Endothelial cell (in vitro differentiated cells): ENCODE measurements at regions not wholly inside any gene's neighbourhood (a gene's known extent, or its start where the extent isn't known, plus 50 kb on each side); places are given as distances from the start of the nearest gene placed in this dataset.
"Not testable (repeated sequence)": the region's sequence is repeated elsewhere in the genome, so short reads cannot be mapped to it uniquely, and the experiment has no call there.

Experiments
- DNase-seq: peaks from one replicate; pipeline ENCODE4 v3.0.0; 2021; ENCODE audit warnings: low spot score
- H3K27ac Mint-ChIP-seq: one replicate; pipeline ENCODE4 v1.8.0; 2021; ENCODE audit warnings: mixed read lengths, inconsistent platforms; ENCODE audit not compliant: unreplicated experiment
- H3K27me3 Mint-ChIP-seq: one replicate; pipeline ENCODE4 v1.8.0; 2021; ENCODE audit warnings: mild to moderate bottlenecking, moderate library complexity, mixed read lengths, inconsistent platforms; ENCODE audit not compliant: unreplicated experiment
- H3K36me3 Mint-ChIP-seq: one replicate; pipeline ENCODE4 v1.8.0; 2021; ENCODE audit warnings: mild to moderate bottlenecking, low read depth, mixed read lengths, inconsistent platforms; ENCODE audit not compliant: unreplicated experiment
- H3K4me1 Mint-ChIP-seq: one replicate; pipeline ENCODE4 v1.8.0; 2021; ENCODE audit warnings: mild to moderate bottlenecking, mixed read lengths, inconsistent platforms; ENCODE audit not compliant: unreplicated experiment
- H3K4me3 Mint-ChIP-seq: one replicate; pipeline ENCODE4 v1.8.0; 2021; ENCODE audit warnings: mild to moderate bottlenecking, mixed read lengths, inconsistent platforms; ENCODE audit not compliant: unreplicated experiment
- H3K9me3 Mint-ChIP-seq: one replicate; pipeline ENCODE4 v1.8.0; 2021; ENCODE audit warnings: mixed read lengths, inconsistent platforms; ENCODE audit not compliant: unreplicated experiment
- CTCF ChIP-seq: fragments of 200-600 bp; sonication (generic); IDR thresholded peaks from one replicate; pipeline ENCODE4 v1.5.0; 2021; ENCODE audit warnings: antibody characterized with exemption; ENCODE audit not compliant: unreplicated experiment

GRCh38 chr2:4976407-4976806 is 715.8 kb upstream of the SOX11 start:
- no peaks in the 10 kb centered on the region for H3K4me1 Mint-ChIP-seq
- H3K27me3 Mint-ChIP-seq, result peaks cover 3% of the 10 kb centered on the region
- no peak for DNase-seq
- H3K36me3 Mint-ChIP-seq, result no peaks in the 10 kb centered on the region
- no peak overlapping the region for H3K4me3 Mint-ChIP-seq
- H3K27ac Mint-ChIP-seq, result no peak overlapping the region
- H3K9me3 Mint-ChIP-seq, result no peaks in the 10 kb centered on the region
- no peak for TF ChIP-seq CTCF

DNA sequence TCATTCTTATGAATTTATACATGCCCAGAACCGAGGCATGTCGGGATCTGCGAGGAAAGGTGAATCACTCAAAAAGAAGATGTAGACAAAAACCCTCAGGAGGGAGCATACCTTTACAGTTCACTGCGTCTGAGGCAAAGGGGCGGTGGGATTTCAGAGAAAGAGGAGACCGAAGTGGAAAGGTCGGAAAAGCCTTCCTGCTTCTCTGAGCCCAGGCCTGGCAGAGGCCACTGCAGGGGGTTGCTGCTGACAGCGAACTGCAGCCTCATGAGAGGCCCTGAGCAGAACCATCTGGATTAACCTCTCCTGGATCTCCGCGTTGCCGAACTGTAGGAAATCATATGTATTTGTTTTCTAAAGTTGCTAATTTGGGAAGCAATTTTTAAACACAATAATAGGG is 713.1 kb upstream of the SOX11 start:
- Mint-ChIP-seq H3K36me3 (no peaks in the 10 kb centered on the region), H3K9me3 (no peaks in the 10 kb centered on the region), H3K4me1 (no peaks in the 10 kb centered on the region), H3K27me3 (peaks cover 3% of the 10 kb centered on the region), H3K4me3 (no peak overlapping the region), H3K27ac (no peak overlapping the region)
- DNase-seq, result no peak
- TF ChIP-seq CTCF, result no peak

DNA sequence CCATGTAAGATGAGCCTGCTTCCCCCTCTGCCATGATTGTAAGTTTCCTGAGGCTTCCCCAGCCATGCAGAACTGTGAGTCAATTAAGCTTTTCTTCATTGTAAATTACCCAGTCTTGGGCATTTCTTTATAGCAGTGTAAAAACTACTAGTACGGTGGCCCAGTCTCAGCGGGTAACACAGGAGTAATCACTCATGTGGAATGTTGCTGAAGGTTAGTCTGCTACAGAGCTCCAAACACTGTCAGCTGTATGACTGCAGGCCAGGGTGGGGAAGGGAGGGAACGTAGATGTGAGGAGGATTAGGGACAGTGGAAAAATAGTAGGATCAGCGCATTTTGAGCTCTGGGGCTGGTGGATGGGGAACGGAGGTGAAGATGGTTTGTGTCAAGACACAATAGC is 711.2 kb upstream of the SOX11 start:
- Mint-ChIP-seq H3K27ac (no peak overlapping the region), H3K9me3 (no peaks in the 10 kb centered on the region), H3K4me1 (no peaks in the 10 kb centered on the region), H3K27me3 (peaks cover 3% of the 10 kb centered on the region), H3K4me3 (no peak overlapping the region), H3K36me3 (no peaks in the 10 kb centered on the region)
- DNase-seq, result no peak
- no peak for TF ChIP-seq CTCF

- DNase-seq, result no peak
- Mint-ChIP-seq H3K9me3 (no peaks in the 10 kb centered on the region), H3K27me3 (peaks cover 3% of the 10 kb centered on the region), H3K36me3 (no peaks in the 10 kb centered on the region), H3K4me3 (no peak overlapping the region), H3K27ac (no peak overlapping the region), H3K4me1 (no peaks in the 10 kb centered on the region)
- TF ChIP-seq CTCF, result no peak
These were observed 710.3 kb upstream of the SOX11 start for GRCh38 chr2:4981802-4982409.

- H3K36me3 Mint-ChIP-seq, H3K4me1 Mint-ChIP-seq, H3K9me3 Mint-ChIP-seq, H3K4me3 Mint-ChIP-seq, H3K27me3 Mint-ChIP-seq, DNase-seq, H3K27ac Mint-ChIP-seq: not testable (repeated sequence)
These were observed 703.7 kb upstream of the SOX11 start for GRCh38 chr2:4988444-4988843.
